Stomach (tissue), 4 donors: ENCODE measurements at regions not wholly inside any gene's neighbourhood (a gene's known extent, or its start where the extent isn't known, plus 50 kb on each side); places are given as distances from the start of the nearest gene placed in this dataset.

Experiments
- CTCF ChIP-seq, 7 experiments: fragments of 450-650 bp in 4 of 7; fragments of 200-600 bp in 3 of 7; sonication (generic) in 3 of 7; IDR thresholded peaks; one replicate each; pipeline ENCODE4 v1.5.1; 2016 to 2019; ENCODE audit warnings: antibody characterized with exemption in 7 of 7, control low read depth in 2 of 7, mild to moderate bottlenecking in 1 of 7
- POLR2A ChIP-seq, 4 donors: fragments of 450-650 bp; IDR thresholded peaks; one replicate each; pipeline ENCODE4 v1.6.1; 2016; ENCODE audit warnings: antibody characterized with exemption in 4 of 4, control low read depth in 2 of 4, mild to moderate bottlenecking in 1 of 4, moderate library complexity in 1 of 4

GRCh38 chr12:94736820-94737219 is 86.5 kb upstream of the TMCC3 start:
- TF ChIP-seq POLR2A (IDR thresholded peaks at IDR 0.05) (no peak), CTCF (IDR thresholded peaks at IDR 0.05) (no peak)
